Fibroblast of the aortic adventitia (primary cell): ENCODE measurements at regions not wholly inside any gene's neighbourhood (a gene's known extent, or its start where the extent isn't known, plus 50 kb on each side); places are given as distances from the start of the nearest gene placed in this dataset.
"Not testable (repeated sequence)": the region's sequence is repeated elsewhere in the genome, so short reads cannot be mapped to it uniquely, and the experiment has no call there.

Experiments
- DNase-seq: peaks from one replicate; pipeline ENCODE4 v3.0.0-alpha.2; 2010; ENCODE audit warnings: low read depth
- H3K4me3 ChIP-seq: 2 replicates; pipeline ENCODE4 v1.5.1; 2011; ENCODE audit warnings: low read depth, mild to moderate bottlenecking, control low read depth, low read length, moderate library complexity
- CTCF ChIP-seq: IDR thresholded peaks from 2 replicates; pipeline ENCODE4 v1.5.1; 2011; ENCODE audit warnings: mild to moderate bottlenecking, low read length, control low read depth, inconsistent platforms; ENCODE audit not compliant: insufficient read depth

- peak; percentile 27 for TF ChIP-seq CTCF
- peak; percentile 75 for DNase-seq
- peak overlapping the region; percentile 96 for H3K4me3 ChIP-seq
These were observed 94.7 kb upstream of the PLEKHM1 start for GRCh38 chr17:45585037-45585733.

GRCh38 chr17:45585794-45586650, 95.5 kb upstream of the PLEKHM1 start:
- peak; percentile 19 for DNase-seq
- peak; percentile 5 for TF ChIP-seq CTCF
- H3K4me3 ChIP-seq = peak overlapping the region; percentile 64

- H3K4me3 ChIP-seq, DNase-seq: not testable (repeated sequence)
These were observed 96.1 kb upstream of the PLEKHM1 start for GRCh38 chr17:45586651-45586934.

- peak; percentile 69 for TF ChIP-seq CTCF
- DNase-seq = peak; percentile 59
- H3K4me3 ChIP-seq = not testable (repeated sequence)
These were observed 102.0 kb upstream of the PLEKHM1 start for GRCh38 chr17:45592433-45592923.

- H3K4me3 ChIP-seq, DNase-seq: not testable (repeated sequence)
These were observed 105.8 kb upstream of the PLEKHM1 start for GRCh38 chr17:45596347-45596746.

GRCh38 chr17:45600052-45601012, 109.8 kb upstream of the PLEKHM1 start:
- not testable (repeated sequence) for H3K4me3 ChIP-seq

GRCh38 chr17:45601013-45601412, 110.5 kb upstream of the PLEKHM1 start:
- not testable (repeated sequence) for DNase-seq, H3K4me3 ChIP-seq

More at GRCh38 chr17:45600052-45601012, 109.8 kb upstream of the PLEKHM1 start:
- not testable (repeated sequence) for DNase-seq

- DNase-seq, H3K4me3 ChIP-seq: not testable (repeated sequence)
These were observed 111.4 kb upstream of the PLEKHM1 start for GRCh38 chr17:45601605-45602539.

GRCh38 chr17:45605751-45606150, 115.2 kb upstream of the PLEKHM1 start:
- H3K4me3 ChIP-seq, DNase-seq: not testable (repeated sequence)

- H3K4me3 ChIP-seq = peak overlapping the region; percentile 57
- DNase-seq = peak; percentile 37
These were observed 129.5 kb upstream of the PLEKHM1 start for GRCh38 chr17:45619984-45620405.

GRCh38 chr17:45620468-45620867, 129.9 kb upstream of the PLEKHM1 start:
- not testable (repeated sequence) for DNase-seq
- peak overlapping the region; percentile 52 for H3K4me3 ChIP-seq

GRCh38 chr17:45621087-45621486, 130.6 kb upstream of the PLEKHM1 start:
- not testable (repeated sequence) for DNase-seq, H3K4me3 ChIP-seq

- not testable (repeated sequence) for H3K4me3 ChIP-seq, DNase-seq
These were observed 131.8 kb upstream of the PLEKHM1 start for GRCh38 chr17:45622295-45622694.
